ENCODE measurements at regions not wholly inside any gene's neighbourhood (a gene's known extent, or its start where the extent isn't known, plus 50 kb on each side); places are given as distances from the start of the nearest gene placed in this dataset.
"Not testable (repeated sequence)": the region's sequence is repeated elsewhere in the genome, so short reads cannot be mapped to it uniquely, and the experiment has no call there.

DNA sequence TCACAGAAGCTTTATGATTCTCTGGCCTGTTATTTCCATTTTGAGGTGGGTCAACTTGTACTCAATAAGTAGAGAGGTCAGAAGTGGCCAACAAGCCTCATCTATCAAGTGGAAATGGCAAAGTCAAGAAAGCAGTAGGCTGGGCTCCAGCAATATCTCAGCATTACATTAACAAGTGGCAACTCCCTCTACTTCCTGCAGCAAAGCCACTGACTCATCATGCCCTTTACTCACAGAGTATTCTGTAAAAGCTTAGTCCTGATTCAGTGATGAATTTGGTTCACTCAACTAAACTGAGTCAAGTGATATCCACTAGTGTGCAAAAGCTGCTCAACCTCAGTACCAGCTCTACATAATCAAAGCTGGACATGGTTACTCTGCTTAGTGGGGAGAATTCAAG, 954.6 kb downstream of the EPHA3 start:
- DNase-seq (ENCODE audit: low spot score) (no peak), FAIRE-seq (no peak)

DNA sequence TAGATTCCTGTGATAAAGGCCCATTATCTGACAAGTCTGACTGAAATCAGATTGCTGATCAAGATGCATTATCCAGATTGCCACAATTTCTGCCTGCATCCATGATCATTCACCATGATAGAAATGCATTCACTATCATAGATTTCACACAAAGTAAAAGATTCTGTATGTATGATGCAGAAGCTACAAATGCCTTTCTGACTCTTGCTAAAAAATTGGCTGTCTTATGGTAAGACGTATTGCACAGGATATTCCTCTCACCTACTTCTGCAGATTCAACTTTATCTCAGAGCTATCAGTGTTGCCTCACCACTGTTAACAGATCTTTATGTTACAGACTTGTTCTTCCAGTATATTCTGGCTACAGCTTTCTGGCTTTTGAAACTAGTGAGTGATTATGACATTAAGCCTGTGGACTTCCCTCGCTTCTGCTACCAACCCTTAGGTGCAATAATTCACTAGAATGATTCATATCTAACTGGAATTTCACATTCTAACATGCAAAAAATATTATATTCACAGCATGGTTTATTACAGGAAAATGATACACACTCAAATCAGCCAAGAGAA, 955.3 kb downstream of the EPHA3 start:
- no peak for FAIRE-seq
- no peak for DNase-seq (ENCODE audit: low spot score)

DNA sequence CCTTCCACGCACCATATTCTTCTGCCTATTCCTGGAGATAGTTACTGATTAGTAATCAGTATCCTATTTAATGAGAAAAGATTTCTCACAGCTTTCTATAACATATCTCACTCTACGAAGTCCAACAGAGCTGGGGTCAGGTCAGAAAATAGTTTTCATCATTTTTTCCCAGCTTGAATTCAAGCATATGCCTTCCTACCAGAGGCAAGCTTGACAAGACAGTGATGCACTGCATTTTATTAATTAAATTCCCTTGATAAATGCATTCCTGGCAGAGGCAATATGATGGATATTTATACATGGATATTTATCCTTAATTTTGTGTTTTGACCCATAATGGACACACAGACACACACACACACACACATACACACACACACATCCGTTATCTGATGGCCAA, 961.4 kb downstream of the EPHA3 start:
- no peak for DNase-seq (ENCODE audit: low spot score)
- FAIRE-seq = no peak

- FAIRE-seq (no peak), DNase-seq (ENCODE audit: low spot score) (no peak)
Measured at GRCh38 chr3:90069748-90070147, 962.3 kb downstream of the EPHA3 start.

- FAIRE-seq = no peak
- no peak for DNase-seq (ENCODE audit: low spot score)
Measured at GRCh38 chr3:90076136-90076535, 968.7 kb downstream of the EPHA3 start.

DNA sequence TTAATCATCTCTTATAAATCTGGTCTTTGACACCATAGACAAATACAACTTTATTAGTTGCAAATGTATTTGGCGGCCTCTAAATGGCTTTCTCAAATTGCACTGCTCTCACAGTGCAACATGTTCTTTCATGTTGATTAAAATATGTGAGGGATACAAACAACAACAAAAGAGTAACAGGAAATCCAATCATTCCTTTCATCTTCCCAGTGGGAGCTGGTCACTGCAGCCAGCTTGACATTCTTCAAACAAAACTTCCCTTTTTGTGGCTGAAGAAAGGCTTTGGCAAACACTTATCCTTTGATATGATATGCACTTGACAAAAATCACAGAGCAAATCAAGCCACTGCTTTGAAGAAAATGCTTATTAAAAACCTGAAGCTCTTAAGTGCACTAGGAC, 973.6 kb downstream of the EPHA3 start:
- no peak for DNase-seq (ENCODE audit: low spot score)
- FAIRE-seq = no peak

DNA sequence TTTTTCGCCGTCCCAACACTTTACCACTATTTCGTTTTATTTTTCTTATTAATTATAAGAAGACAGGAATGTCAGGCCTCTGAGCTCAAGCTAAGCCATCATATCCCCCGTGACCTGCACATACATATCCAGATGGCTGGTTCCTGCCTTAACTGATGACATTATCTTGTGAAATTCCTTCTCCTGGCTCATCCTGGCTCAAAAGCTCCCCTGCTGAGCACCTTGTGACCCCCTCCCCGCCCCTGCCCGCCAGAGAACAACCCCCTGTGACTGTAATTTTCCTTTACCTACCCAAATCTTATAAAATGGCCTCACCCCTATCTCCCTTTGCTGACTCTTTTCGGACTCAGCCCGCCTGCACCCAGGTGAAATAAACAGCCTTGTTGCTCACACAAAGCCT, 978.9 kb downstream of the EPHA3 start:
- FAIRE-seq; DNase-seq (ENCODE audit: low spot score): not testable (repeated sequence)

DNA sequence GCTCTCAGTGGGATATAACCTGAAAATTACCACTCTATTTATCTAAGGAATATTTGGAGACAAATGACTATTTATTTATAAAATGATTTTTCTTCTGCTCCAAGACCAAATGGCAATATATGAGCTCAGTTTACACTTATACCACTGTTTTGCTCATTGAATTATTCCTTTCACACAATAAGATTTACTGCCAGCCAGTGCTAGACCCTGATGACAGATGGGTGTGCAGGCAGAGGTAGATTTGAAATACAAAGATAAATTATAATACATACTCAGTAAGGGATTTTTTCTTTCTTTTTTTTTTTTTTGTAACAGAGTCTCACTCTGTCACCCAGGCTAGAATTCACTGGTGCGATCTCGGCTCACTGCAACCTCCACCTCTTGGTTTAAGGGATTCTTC, 980.3 kb downstream of the EPHA3 start:
- FAIRE-seq = no peak
- no peak for DNase-seq (ENCODE audit: low spot score)

DNA sequence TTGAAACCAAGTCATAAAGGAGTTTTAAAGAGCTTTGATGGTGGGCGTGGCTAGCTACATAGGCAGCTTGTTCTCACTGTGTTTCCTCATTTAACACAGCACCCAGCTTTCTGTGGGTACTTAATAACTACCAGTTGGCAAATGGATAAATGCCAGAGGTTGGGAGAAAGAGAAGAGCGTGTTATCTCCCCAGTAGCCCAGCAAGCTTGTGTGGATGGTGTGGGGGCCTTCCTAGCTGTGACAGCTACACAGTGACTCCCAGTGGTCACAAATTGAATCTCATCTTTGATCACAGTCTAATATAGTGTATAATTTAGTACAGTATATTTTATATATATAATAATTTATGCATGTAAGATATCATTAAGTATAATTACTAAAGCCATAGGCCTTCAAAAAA, 984.1 kb downstream of the EPHA3 start:
- no peak for DNase-seq (ENCODE audit: low spot score)
- no peak for FAIRE-seq

DNA sequence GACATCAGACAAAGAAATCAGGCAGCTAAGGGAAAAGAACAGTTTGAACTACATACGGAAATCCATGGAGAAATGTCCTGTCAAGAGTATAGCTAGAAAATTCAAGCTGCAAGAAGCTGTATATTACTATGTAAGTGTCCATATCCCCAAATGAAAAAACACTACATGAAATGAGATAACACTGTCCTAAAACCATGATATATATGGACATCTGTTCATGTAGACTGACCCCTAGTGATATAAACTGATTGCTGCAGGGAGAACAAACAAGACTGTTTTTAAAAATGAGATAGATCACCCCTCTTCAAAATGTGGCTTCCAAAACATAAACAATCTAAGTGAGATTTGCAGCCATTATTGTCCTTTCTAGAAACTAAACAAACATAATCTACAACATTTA, 985.6 kb downstream of the EPHA3 start:
- DNase-seq (ENCODE audit: low spot score) = no peak
- no peak for FAIRE-seq

DNA sequence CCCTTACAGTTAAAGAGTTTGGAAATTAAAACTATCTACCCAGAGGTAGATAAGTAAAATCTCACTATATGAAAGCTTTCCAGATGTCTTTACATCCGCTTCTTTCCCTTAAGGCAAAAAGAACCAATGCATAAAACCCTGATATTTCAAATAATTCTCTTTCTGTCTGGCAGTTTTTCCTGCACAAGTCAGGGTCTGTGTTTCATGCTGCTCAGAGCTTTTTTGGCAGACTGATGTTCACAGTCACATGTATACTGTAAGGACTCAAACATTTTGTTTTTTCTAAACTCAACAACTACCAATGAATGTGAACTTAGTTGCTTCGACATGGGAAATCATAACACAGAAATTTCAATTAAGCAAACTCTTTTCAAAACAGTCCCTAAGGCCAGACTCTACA, 988.4 kb downstream of the EPHA3 start:
- FAIRE-seq (no peak), DNase-seq (ENCODE audit: low spot score) (no peak)

DNA sequence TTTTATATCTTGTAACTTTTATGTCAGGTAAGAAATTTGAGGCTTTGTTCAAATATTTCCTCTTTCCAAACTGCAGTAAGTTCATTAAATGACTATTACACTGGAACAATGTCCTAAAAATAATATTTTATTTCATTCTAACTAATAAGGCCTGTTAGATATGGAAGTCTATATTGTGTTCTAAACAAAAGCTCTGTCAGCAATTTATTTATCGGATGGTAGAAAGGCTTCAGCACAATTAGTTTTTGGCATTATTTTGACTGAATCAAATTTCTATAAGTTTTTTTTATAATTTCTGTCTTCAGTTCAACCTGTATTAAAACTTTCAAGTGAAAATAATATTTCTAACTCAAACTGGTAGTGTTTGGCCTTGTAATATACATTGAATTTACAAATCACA, 992.1 kb downstream of the EPHA3 start:
- FAIRE-seq (no peak), DNase-seq (ENCODE audit: low spot score) (no peak)

DNA sequence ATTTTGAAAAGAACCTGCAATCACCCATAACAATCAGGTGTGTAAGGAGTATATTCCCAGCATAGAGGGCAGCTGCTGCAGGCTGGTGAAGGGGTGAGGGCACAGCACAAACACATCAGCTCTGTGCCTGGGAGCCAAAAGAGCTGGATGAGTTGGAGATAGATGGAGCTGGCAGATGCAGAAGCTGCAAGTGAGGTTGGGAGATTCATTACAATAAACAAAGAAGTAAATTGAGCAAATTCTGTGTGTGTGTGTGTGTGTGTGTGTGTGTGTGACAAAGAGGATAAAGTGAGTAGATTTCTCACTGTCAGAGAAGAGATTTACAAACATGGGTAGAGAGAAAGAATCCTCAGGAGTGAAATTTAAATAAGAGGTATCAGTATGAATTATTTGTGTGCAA, 994.7 kb downstream of the EPHA3 start:
- FAIRE-seq = no peak
- DNase-seq (ENCODE audit: low spot score) = no peak

GRCh38 chr3:90121326-90121725, 1013.9 kb downstream of the EPHA3 start:
- no peak for FAIRE-seq

DNA sequence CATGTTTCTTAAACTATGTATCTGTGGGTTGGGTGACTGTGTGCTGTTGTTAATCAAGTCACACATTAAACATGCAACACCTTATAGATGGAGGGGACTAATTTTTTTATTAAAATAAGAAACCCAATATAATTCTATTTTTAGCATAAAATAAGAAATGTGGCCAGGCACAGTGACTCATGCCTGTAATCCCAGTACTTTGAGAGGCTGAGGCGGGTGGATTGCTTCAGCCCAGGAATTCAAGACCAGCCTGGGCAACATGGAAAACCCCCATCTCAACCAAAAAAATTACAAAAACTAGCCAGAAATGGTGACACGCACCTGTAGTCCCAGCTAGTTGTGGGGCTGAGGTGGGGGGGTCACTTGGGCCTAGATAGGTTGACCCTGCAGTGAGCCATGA, 1021.0 kb downstream of the EPHA3 start:
- DNase-seq (ENCODE audit: low spot score) = no peak
- no peak for FAIRE-seq

More at GRCh38 chr3:90121326-90121725, 1013.9 kb downstream of the EPHA3 start:
- no peak for DNase-seq (ENCODE audit: low spot score)

GRCh38 chr3:90129730-90130129, 1022.3 kb downstream of the EPHA3 start:
- FAIRE-seq = no peak

DNA sequence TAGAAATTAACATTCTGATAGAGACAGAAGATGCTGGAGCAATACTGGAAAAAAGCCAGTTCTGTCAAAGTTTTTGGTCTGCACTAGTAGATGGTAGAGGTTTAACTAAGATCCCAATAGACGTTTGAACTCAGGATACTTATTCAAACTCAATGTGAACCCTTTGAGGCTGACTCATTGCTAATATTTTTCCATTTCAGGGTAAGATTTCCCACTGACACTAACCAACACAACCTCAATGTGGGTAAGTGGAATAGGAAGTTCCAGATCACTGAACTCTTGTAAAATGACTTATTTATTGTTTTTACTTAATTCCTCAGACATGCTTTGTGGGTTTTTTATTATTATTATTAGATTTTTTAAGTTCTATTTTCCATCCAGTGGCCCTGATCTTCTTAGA, 1024.8 kb downstream of the EPHA3 start:
- no peak for FAIRE-seq
- DNase-seq (ENCODE audit: low spot score) = no peak

More at GRCh38 chr3:90129730-90130129, 1022.3 kb downstream of the EPHA3 start:
- DNase-seq (ENCODE audit: low spot score) = no peak

- no peak for FAIRE-seq
Measured at GRCh38 chr3:90134090-90134489, 1026.7 kb downstream of the EPHA3 start.

GRCh38 chr3:90136456-90137191, 1029.2 kb downstream of the EPHA3 start:
- FAIRE-seq = no peak
- no peak for DNase-seq (ENCODE audit: low spot score)

More at GRCh38 chr3:90134090-90134489, 1026.7 kb downstream of the EPHA3 start:
- DNase-seq (ENCODE audit: low spot score) = no peak

DNA sequence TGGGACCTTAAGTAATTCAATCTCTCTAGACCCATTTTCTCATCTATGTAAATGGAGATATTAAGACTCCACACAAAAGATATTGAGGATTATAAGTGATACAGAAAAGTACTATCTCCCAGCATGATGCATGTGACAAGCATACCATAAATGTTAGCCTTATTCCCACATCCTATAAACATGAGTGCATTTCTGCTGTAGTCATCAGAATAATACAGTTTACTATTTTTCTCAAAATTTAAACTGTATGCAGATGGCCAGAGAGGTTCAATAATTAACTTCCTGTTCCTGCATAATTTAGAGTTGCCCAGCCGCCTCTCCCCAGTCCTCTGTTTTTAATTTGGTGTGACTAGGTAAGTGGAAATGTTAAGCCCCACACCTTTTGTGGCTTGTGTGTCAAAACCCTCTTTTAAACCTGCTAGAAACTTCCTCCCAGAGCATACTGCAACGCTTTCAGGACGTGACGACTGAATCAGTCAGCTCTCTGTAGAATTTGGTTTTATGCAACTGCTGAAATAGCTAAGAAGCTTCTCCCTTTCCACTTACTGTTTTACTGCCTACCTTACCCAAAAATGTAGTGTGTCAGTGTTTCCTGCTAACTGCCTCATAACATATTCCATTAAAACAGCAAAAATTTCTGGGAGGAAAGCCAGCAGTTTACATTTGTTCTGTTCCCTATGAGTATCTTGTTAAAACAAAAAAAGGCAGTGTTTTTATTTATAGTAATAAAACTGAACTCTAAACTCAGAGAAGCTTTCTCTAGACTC, 1037.9 kb downstream of the EPHA3 start:
- no peak for DNase-seq (ENCODE audit: low spot score)
- FAIRE-seq = no peak

DNA sequence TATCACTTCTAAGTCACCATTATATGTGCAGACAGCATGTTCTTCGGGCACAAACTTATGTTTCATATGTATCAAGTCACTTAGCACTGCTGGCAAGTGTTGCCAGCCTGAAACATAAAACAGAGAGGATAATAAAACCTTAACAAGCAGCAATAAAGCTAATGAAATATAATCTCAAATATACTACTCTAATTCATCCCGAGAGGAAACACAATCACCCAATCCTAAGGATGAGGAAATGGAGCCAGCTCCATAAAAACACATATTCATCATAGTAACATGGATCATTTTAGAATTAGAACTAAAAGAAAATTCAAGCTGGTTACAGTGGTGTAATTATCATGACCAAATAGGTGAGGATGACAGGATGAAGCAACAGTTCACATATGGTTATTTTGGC, 1072.7 kb downstream of the EPHA3 start:
- FAIRE-seq = no peak
- no peak for DNase-seq (ENCODE audit: low spot score)

DNA sequence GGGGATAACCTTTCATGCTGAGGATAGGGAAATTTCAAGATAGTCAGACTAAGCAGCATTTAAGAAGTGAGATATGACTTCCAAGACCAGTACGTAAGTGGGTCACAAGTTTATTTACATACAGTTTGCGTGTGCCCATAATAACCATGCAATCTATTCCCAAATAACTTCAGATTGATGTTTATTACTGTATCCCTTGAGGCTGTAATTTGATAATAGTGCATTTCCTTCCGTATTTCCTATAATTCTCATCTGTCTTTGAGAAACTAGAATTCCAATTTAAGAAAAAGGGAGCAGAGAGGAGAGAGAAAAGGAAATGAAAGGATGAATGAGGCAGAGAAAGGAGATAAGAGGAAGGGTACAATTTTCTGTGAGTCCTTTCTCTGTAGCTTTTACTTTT, 1073.1 kb downstream of the EPHA3 start:
- no peak for DNase-seq (ENCODE audit: low spot score)

More for the DNA sequence above, 1073.1 kb downstream of the EPHA3 start:
- no peak for FAIRE-seq

Measured in RCC 7860 (cell line).